HL-60 (cell line): ENCODE measurements at regions not wholly inside any gene's neighbourhood (a gene's known extent, or its start where the extent isn't known, plus 50 kb on each side); places are given as distances from the start of the nearest gene placed in this dataset.

Source experiments
- CTCF ChIP-seq: IDR thresholded peaks from one replicate; pipeline ENCODE4 v1.5.1; 2011; ENCODE audit warnings: low read length, control low read depth, inconsistent platforms; ENCODE audit not compliant: insufficient read depth
- POLR2AphosphoS5 ChIP-seq: IDR thresholded peaks from 2 replicates; pipeline ENCODE4 v1.6.1; 2012; ENCODE audit warnings: low read depth
- REST ChIP-seq: IDR thresholded peaks from 2 replicates; pipeline ENCODE4 v1.6.1; 2012; ENCODE audit warnings: low read depth; ENCODE audit not compliant: insufficient replicate concordance

GRCh38 chrX:39214387-39215126 is 413.3 kb downstream of the MID1IP1 start:
- TF ChIP-seq CTCF (no peak), REST (no peak), POLR2AphosphoS5 (no peak)
